ENCODE measurements at regions not wholly inside any gene's neighbourhood (a gene's known extent, or its start where the extent isn't known, plus 50 kb on each side); places are given as distances from the start of the nearest gene placed in this dataset.
"Not testable (repeated sequence)": the region's sequence is repeated elsewhere in the genome, so short reads cannot be mapped to it uniquely, and the experiment has no call there.

- not testable (repeated sequence) for TF ChIP-seq CTCF (conservative IDR thresholded peaks at IDR 0.05 in 1 of 2, IDR thresholded peaks at IDR 0.05 in 1 of 2; ENCODE audit: low read depth in 1 of 2, low read length in 2 of 2); EZH2 (IDR thresholded peaks at IDR 0.05; ENCODE audit: low read length, missing control alignments)
These were observed 72.9 kb upstream of the MED13 start for GRCh38 chr17:62137734-62138624.
